IPS DF 4.7 (cell line): ENCODE measurements at regions not wholly inside any gene's neighbourhood (a gene's known extent, or its start where the extent isn't known, plus 50 kb on each side); places are given as distances from the start of the nearest gene placed in this dataset.

Experiments
- DNase-seq: peaks from one replicate; pipeline ENCODE4 v3.0.0-alpha.2; 2013; ENCODE audit warnings: low spot score; ENCODE audit errors: extremely low read depth

GRCh38 chr3:34285827-34286188, 487.4 kb downstream of the PDCD6IP start:
- DNase-seq: no peak

GRCh38 chr3:34292605-34293300, 494.3 kb downstream of the PDCD6IP start:
- no peak for DNase-seq

- DNase-seq: no peak
Observed at GRCh38 chr3:34294240-34294639, 495.8 kb downstream of the PDCD6IP start.

- DNase-seq: no peak
Observed at GRCh38 chr3:34296796-34297195, 498.4 kb downstream of the PDCD6IP start.

GRCh38 chr3:34298653-34299052, 500.2 kb downstream of the PDCD6IP start:
- no peak for DNase-seq

GRCh38 chr3:34300621-34301020, 502.2 kb downstream of the PDCD6IP start:
- DNase-seq: no peak

- DNase-seq: no peak
Observed at GRCh38 chr3:34301313-34301712, 502.9 kb downstream of the PDCD6IP start.

- DNase-seq: no peak
Observed at GRCh38 chr3:34305266-34305665, 506.8 kb downstream of the PDCD6IP start.

GRCh38 chr3:34312684-34313083, 514.3 kb downstream of the PDCD6IP start:
- no peak for DNase-seq

GRCh38 chr3:34319881-34320280, 521.5 kb downstream of the PDCD6IP start:
- no peak for DNase-seq

GRCh38 chr3:34323517-34323916, 525.1 kb downstream of the PDCD6IP start:
- DNase-seq: no peak

GRCh38 chr3:34346656-34347055, 548.2 kb downstream of the PDCD6IP start:
- DNase-seq: no peak

- no peak for DNase-seq
Observed at GRCh38 chr3:34351882-34352777, 553.7 kb downstream of the PDCD6IP start.

GRCh38 chr3:34352778-34353331, 554.4 kb downstream of the PDCD6IP start:
- no peak for DNase-seq

- DNase-seq: no peak
Observed at GRCh38 chr3:34357461-34357860, 559.0 kb downstream of the PDCD6IP start.

GRCh38 chr3:34359064-34359463, 560.6 kb downstream of the PDCD6IP start:
- no peak for DNase-seq

- no peak for DNase-seq
Observed at GRCh38 chr3:34360713-34361112, 562.3 kb downstream of the PDCD6IP start.

GRCh38 chr3:34361921-34362320, 563.5 kb downstream of the PDCD6IP start:
- no peak for DNase-seq

GRCh38 chr3:34362910-34363309, 564.5 kb downstream of the PDCD6IP start:
- DNase-seq: no peak

- DNase-seq: no peak
Observed at GRCh38 chr3:34363881-34364280, 565.5 kb downstream of the PDCD6IP start.

GRCh38 chr3:34364335-34364734, 565.9 kb downstream of the PDCD6IP start:
- DNase-seq: no peak

GRCh38 chr3:34365231-34365630, 566.8 kb downstream of the PDCD6IP start:
- DNase-seq: no peak
